ENCODE measurements at regions not wholly inside any gene's neighbourhood (a gene's known extent, or its start where the extent isn't known, plus 50 kb on each side); places are given as distances from the start of the nearest gene placed in this dataset.

DNA sequence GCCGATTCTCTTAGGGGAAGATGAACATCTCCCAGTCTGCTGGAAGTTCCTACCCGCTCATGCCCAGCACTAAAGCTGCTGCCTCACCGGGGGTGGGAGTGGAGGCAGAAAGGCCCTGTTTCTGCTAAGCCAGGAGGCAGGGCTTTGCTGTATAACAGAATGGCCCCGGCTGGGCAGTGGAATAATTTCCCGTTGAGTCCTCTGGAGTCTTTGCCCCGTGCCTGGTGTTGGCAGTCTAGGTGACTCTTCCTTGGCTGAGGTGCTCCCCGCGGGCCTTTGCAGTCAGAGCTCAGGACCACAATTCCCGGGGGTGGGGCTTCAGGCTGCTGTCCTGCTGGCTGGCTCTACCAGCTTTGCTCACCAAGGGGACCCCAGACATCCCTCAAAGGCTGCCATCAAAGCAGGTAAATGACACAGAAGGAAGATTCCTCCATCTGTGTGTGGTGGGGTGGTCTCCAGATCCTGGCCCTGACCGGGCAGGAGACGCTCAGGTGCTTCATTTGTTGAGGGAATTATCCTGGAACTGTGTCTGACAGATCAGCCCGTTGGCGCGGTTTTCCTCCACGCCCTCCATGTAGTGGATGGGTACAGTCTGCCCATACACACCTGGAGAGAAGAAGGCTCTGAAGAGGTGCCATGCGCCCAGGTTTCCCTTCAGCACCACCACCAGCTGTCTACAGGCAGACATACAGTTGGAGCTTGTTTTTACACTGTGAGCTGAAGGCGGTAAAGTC is 209.9 kb downstream of the TEX29 start:
- no peak for DNase-seq (ENCODE audit: low spot score)
- H3K27ac Mint-ChIP-seq (ENCODE audit: unreplicated experiment) = no peak overlapping the region
- TF ChIP-seq, protein P1, sequence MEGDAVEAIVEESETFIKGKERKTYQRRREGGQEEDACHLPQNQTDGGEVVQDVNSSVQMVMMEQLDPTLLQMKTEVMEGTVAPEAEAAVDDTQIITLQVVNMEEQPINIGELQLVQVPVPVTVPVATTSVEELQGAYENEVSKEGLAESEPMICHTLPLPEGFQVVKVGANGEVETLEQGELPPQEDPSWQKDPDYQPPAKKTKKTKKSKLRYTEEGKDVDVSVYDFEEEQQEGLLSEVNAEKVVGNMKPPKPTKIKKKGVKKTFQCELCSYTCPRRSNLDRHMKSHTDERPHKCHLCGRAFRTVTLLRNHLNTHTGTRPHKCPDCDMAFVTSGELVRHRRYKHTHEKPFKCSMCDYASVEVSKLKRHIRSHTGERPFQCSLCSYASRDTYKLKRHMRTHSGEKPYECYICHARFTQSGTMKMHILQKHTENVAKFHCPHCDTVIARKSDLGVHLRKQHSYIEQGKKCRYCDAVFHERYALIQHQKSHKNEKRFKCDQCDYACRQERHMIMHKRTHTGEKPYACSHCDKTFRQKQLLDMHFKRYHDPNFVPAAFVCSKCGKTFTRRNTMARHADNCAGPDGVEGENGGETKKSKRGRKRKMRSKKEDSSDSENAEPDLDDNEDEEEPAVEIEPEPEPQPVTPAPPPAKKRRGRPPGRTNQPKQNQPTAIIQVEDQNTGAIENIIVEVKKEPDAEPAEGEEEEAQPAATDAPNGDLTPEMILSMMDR (IDR thresholded peaks at IDR 0.05; ENCODE audit: unreplicated experiment) = no peak
- H3K4me1 Mint-ChIP-seq (ENCODE audit: unreplicated experiment) = peaks cover 13% of the 10 kb centered on the region
- no peaks in the 10 kb centered on the region for H3K36me3 Mint-ChIP-seq (ENCODE audit: low read depth, unreplicated experiment)
- H3K4me3 Mint-ChIP-seq (ENCODE audit: unreplicated experiment) = no peak overlapping the region
- no peaks in the 10 kb centered on the region for H3K9me3 Mint-ChIP-seq (ENCODE audit: unreplicated experiment)
- peaks cover 8% of the 10 kb centered on the region for H3K27me3 Mint-ChIP-seq (ENCODE audit: unreplicated experiment)

DNA sequence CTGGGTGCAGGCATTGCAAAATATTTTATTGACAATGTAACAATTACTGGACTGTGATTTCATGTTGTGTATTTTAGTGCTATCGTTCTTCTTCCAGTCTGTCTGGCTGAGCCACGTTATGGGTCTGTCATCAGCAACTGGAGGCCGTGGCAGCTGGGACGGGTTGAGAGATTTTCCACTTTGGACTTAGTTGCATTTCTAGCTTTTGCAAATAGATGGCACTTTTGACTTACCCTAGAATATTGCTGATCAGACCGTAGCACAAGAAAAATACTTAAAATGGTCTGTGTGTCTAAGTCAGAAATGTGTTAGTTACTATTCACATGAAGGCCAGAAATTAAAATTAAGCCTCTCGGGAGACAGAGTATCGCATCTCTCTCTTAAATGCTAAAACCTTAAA is 211.1 kb downstream of the TEX29 start:
- Mint-ChIP-seq H3K9me3 (ENCODE audit: unreplicated experiment) (no peaks in the 10 kb centered on the region), H3K27me3 (ENCODE audit: unreplicated experiment) (peaks cover 9% of the 10 kb centered on the region), H3K4me3 (ENCODE audit: unreplicated experiment) (no peak overlapping the region), H3K27ac (ENCODE audit: unreplicated experiment) (no peak overlapping the region), H3K36me3 (ENCODE audit: low read depth, unreplicated experiment) (no peaks in the 10 kb centered on the region), H3K4me1 (ENCODE audit: unreplicated experiment) (peaks cover 16% of the 10 kb centered on the region)
- no peak for DNase-seq (ENCODE audit: low spot score)
- TF ChIP-seq, protein P1 (IDR thresholded peaks at IDR 0.05; ENCODE audit: unreplicated experiment) = no peak

DNA sequence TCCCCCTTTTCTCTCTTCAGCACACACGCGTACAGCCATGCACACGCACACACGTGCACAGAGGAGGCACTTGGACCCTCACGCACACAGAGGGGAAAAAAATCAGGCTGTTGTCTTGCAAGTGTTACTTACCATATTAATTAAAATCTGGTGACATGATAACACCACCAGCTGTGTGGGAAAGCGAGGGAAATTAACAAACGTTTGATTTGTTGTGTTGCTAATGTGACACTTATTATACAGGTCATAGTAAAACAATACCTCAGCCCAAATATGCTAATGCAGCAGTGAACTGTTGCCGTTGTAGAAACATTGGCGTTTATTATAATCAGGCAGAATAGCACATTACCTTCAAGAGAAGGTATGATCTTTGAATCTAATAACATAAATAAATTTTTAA is 211.7 kb downstream of the TEX29 start:
- Mint-ChIP-seq H3K27ac (ENCODE audit: unreplicated experiment) (no peak overlapping the region), H3K4me3 (ENCODE audit: unreplicated experiment) (no peak overlapping the region), H3K9me3 (ENCODE audit: unreplicated experiment) (no peaks in the 10 kb centered on the region), H3K27me3 (ENCODE audit: unreplicated experiment) (peaks cover 9% of the 10 kb centered on the region), H3K36me3 (ENCODE audit: low read depth, unreplicated experiment) (no peaks in the 10 kb centered on the region), H3K4me1 (ENCODE audit: unreplicated experiment) (peaks cover 13% of the 10 kb centered on the region)
- no peak for DNase-seq (ENCODE audit: low spot score)
- TF ChIP-seq, protein P1 (IDR thresholded peaks at IDR 0.05; ENCODE audit: unreplicated experiment) = no peak

DNA sequence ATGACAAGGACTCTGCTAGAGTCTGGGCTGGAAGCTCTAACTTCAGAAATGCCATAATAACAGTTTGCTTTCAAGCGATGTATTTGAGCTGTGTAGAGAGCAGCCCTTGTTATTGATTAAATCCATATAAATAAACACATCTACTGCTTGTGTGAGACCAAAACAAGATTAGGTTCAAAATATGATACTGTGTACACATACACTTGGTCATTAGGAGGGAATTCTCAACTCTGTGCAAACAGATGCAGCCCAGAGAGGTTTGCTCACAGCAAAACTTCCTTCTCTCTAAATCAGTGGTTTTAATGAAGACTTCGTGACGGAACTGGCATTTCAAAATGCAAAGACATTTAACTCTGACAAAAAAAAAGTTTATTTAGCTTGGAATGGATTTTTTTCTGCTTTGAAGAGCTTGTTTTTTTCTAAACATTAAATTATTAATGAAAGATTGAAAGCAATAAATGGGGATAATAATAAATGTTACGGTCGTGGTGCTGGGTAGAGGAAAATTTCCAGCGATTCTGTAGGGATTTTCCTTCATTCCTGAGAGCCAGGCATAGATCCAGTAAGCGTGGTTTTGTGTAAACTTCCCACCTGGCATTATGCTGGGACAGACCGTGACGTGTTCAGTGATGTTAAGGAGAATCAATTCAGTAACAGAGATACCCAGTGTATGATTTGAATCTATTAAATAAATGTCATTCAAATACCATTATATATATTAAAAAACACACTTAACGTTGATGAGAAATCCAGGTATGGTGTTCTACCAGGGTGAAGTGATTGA is 213.7 kb downstream of the TEX29 start:
- DNase-seq (ENCODE audit: low spot score) = no peak
- no peak overlapping the region for H3K4me3 Mint-ChIP-seq (ENCODE audit: unreplicated experiment)
- peaks cover 8% of the 10 kb centered on the region for H3K27me3 Mint-ChIP-seq (ENCODE audit: unreplicated experiment)
- no peaks in the 10 kb centered on the region for H3K36me3 Mint-ChIP-seq (ENCODE audit: low read depth, unreplicated experiment)
- H3K9me3 Mint-ChIP-seq (ENCODE audit: unreplicated experiment) = no peaks in the 10 kb centered on the region
- TF ChIP-seq, protein P1 (IDR thresholded peaks at IDR 0.05; ENCODE audit: unreplicated experiment) = no peak
- H3K4me1 Mint-ChIP-seq (ENCODE audit: unreplicated experiment) = peaks cover 9% of the 10 kb centered on the region
- H3K27ac Mint-ChIP-seq (ENCODE audit: unreplicated experiment) = no peak overlapping the region
